G401 (cell line): ENCODE measurements at regions not wholly inside any gene's neighbourhood (a gene's known extent, or its start where the extent isn't known, plus 50 kb on each side); places are given as distances from the start of the nearest gene placed in this dataset.
"Not testable (repeated sequence)": the region's sequence is repeated elsewhere in the genome, so short reads cannot be mapped to it uniquely, and the experiment has no call there.

Experiments
- DNase-seq: peaks from one replicate; pipeline ENCODE4 v3.0.0-alpha.2; 2015; ENCODE audit warnings: low spot score
- in situ Hi-C: cut with HindIII; loops from 2 replicates; pipeline ENCODE4 v1.10.0; 2016; ENCODE audit warnings: low sequenced_read_pairs, mixed read lengths

- in situ Hi-C loops, DNase-seq: not testable (repeated sequence)
Observed at GRCh38 chr7:73961991-73962390, 66.0 kb upstream of the ELN start.

GRCh38 chr7:73963252-73963822, 64.6 kb upstream of the ELN start:
- in situ Hi-C loops: no loop called here
- DNase-seq: no peak

GRCh38 chr7:73964786-73965185, 63.2 kb upstream of the ELN start:
- in situ Hi-C loops: no loop called here
- DNase-seq: no peak

- in situ Hi-C loops: no loop called here
Observed at GRCh38 chr7:73966062-73966940, 61.7 kb upstream of the ELN start.

GRCh38 chr7:73966941-73967831, 60.8 kb upstream of the ELN start:
- no peak for DNase-seq
- in situ Hi-C loops: no loop called here

More at GRCh38 chr7:73966062-73966940, 61.7 kb upstream of the ELN start:
- DNase-seq: no peak

GRCh38 chr7:73967832-73968290, 60.1 kb upstream of the ELN start:
- in situ Hi-C loops: no loop called here
- no peak for DNase-seq

- DNase-seq: no peak
- in situ Hi-C loops: no loop called here
Observed at GRCh38 chr7:73968487-73968886, 59.5 kb upstream of the ELN start.

GRCh38 chr7:73969991-73970390, 58.0 kb upstream of the ELN start:
- DNase-seq: no peak
- in situ Hi-C loops: no loop called here

GRCh38 chr7:73970801-73971229, 57.2 kb upstream of the ELN start:
- in situ Hi-C loops: no loop called here
- no peak for DNase-seq

GRCh38 chr7:73971322-73971703, 56.7 kb upstream of the ELN start:
- DNase-seq: no peak

GRCh38 chr7:73971704-73972341, 56.1 kb upstream of the ELN start:
- in situ Hi-C loops: no loop called here
- DNase-seq: no peak

More at GRCh38 chr7:73971322-73971703, 56.7 kb upstream of the ELN start:
- in situ Hi-C loops: no loop called here

- in situ Hi-C loops: no loop called here
- DNase-seq: no peak
Observed at GRCh38 chr7:73972614-73973013, 55.4 kb upstream of the ELN start.

GRCh38 chr7:73973091-73973490, 54.9 kb upstream of the ELN start:
- in situ Hi-C loops: no loop called here

GRCh38 chr7:73974101-73974947, 53.6 kb upstream of the ELN start:
- DNase-seq: no peak
- in situ Hi-C loops: no loop called here

More at GRCh38 chr7:73973091-73973490, 54.9 kb upstream of the ELN start:
- DNase-seq: no peak

- in situ Hi-C loops: no loop called here
- DNase-seq: no peak
Observed at GRCh38 chr7:73974948-73975926, 52.7 kb upstream of the ELN start.

- in situ Hi-C loops: no loop called here
- DNase-seq: no peak
Observed at GRCh38 chr7:73976761-73977618, 51.0 kb upstream of the ELN start.
